ENCODE measurements at regions not wholly inside any gene's neighbourhood (a gene's known extent, or its start where the extent isn't known, plus 50 kb on each side); places are given as distances from the start of the nearest gene placed in this dataset.

GRCh38 chr5:77157732-77158532 is 52.5 kb upstream of the PDE8B start:
- TF ChIP-seq CTCF (conservative IDR thresholded peaks at IDR 0.05) (no peak), ZFX (IDR thresholded peaks at IDR 0.05) (no peak)
- H3K27ac ChIP-seq, result no peak overlapping the region

- H3K27ac ChIP-seq, result no peak overlapping the region
- TF ChIP-seq CTCF (conservative IDR thresholded peaks at IDR 0.05) (no peak), ZFX (IDR thresholded peaks at IDR 0.05) (no peak)
Measured at GRCh38 chr5:77156379-77156778, 54.1 kb upstream of the PDE8B start.

- H3K27ac ChIP-seq, result no peak overlapping the region
- TF ChIP-seq CTCF (conservative IDR thresholded peaks at IDR 0.05) (no peak), ZFX (IDR thresholded peaks at IDR 0.05) (no peak)
Measured at GRCh38 chr5:77155179-77155785, 55.2 kb upstream of the PDE8B start.

GRCh38 chr5:77152441-77152840 is 58.0 kb upstream of the PDE8B start:
- TF ChIP-seq CTCF (conservative IDR thresholded peaks at IDR 0.05), result no peak
- TF ChIP-seq ZFX (IDR thresholded peaks at IDR 0.05), result no peak
- no peak overlapping the region for H3K27ac ChIP-seq

- TF ChIP-seq CTCF (conservative IDR thresholded peaks at IDR 0.05) (no peak), ZFX (IDR thresholded peaks at IDR 0.05) (no peak)
- H3K27ac ChIP-seq, result no peak overlapping the region
Measured at GRCh38 chr5:77151501-77151900, 59.0 kb upstream of the PDE8B start.

GRCh38 chr5:77146896-77147295 is 59.8 kb upstream of the ZBED3 start:
- H3K27ac ChIP-seq, result no peak overlapping the region
- TF ChIP-seq ZFX (IDR thresholded peaks at IDR 0.05) (no peak), CTCF (conservative IDR thresholded peaks at IDR 0.05) (no peak)

- H3K27ac ChIP-seq, result no peak overlapping the region
Measured at GRCh38 chr5:77145666-77146065, 58.6 kb upstream of the ZBED3 start.

More at GRCh38 chr5:77145666-77146065, 58.6 kb upstream of the ZBED3 start:
- no peak for TF ChIP-seq ZFX (IDR thresholded peaks at IDR 0.05)
- TF ChIP-seq CTCF (conservative IDR thresholded peaks at IDR 0.05), result no peak
